Stimulated activated CD8-positive, alpha-beta memory T cell treated with anti-CD3 and anti-CD28 coated beads, Interleukin-7, amount 100 ng/mL, for 4 hours (primary cell): ENCODE measurements at regions not wholly inside any gene's neighbourhood (a gene's known extent, or its start where the extent isn't known, plus 50 kb on each side); places are given as distances from the start of the nearest gene placed in this dataset.

Experiments used
- DNase-seq, 2 donors: peaks; one replicate each; pipeline ENCODE4 v3.0.0-alpha.2; 2020; ENCODE audit warnings: low read depth in 2 of 2

DNA sequence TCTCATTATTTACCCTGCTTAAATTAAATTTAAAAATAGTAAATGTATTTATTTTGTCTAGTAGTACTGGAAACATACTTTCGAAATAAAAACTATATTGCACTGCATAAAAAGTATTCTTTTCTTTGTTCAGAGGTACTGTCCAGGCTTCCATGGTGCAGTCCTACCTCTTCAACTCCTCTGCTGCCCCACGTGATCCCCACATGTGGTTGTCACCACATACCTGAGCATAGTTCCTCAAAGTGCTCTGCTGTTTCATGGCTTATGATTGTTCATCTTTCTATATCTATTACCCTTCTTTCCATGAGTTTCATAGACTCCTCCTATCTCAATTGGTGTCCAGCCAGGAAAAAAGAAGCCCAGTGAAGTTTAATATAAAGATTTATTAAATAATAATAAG lies 317.5 kb upstream of the OR4E1 start:
- no peak for DNase-seq

DNA sequence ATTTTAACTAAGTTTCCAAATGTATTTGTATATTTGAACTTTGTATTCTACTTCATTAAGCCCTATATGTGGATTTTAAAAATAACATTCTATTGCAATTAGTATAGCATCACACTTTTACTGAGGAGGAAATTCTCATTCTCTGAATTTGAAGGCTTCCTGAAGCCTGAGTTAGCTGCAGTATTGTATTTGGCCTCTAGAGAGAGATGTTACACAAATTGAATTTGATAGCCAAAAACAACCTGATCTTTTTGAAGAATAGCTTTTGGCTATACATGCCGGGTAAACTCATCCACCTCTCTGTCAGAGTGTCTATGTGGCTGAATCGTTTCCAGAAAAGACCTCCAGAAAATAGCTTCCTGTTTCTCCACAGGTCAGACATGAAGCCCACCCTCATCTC lies 316.5 kb upstream of the OR4E1 start:
- DNase-seq = no peak

- DNase-seq = no peak
Observed at GRCh38 chr14:21989090-21989489, 315.5 kb upstream of the OR4E1 start.

DNA sequence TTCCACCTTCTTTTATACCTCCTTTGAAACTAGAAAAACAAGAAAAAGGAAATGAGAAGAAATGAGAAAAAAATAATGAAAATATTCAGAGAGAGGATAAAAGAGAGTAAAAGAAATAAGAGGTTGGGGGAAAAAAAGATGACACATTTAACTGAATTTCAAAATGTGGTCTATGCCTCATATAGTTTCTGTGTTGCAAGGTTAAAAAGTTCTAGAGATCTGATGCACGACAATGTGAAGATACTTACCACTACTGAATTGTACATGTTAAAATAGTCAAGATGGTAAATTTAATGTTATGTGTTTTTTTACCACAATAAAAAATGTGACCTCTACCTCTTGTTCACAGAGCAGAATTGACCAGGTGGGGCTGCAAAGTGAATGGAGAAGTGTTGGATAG lies 314.8 kb upstream of the OR4E1 start:
- no peak for DNase-seq

DNA sequence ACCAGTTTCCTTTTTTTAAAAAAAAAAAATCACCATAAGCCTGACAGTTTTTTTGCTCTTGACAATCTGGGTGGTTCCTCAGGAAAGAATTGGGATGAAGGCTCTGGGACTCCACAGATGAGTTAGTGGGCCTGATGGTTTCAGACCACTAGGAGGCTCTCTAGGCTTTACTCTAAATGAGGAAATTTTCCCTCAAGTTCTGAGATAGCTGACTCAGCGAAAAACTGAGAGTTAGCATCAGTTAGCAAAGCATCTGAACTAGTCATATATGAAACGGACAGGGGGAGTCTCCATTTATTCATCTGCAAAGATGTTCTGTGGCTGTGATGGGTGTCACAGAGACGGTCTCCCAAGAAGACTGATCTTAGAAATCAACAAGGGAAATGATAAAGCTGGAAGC lies 314.3 kb upstream of the OR4E1 start:
- DNase-seq = no peak

- DNase-seq = no peak
Observed at GRCh38 chr14:21985081-21985480, 311.5 kb upstream of the OR4E1 start.

GRCh38 chr14:21978999-21979314 lies 305.3 kb upstream of the OR4E1 start:
- no peak for DNase-seq

DNA sequence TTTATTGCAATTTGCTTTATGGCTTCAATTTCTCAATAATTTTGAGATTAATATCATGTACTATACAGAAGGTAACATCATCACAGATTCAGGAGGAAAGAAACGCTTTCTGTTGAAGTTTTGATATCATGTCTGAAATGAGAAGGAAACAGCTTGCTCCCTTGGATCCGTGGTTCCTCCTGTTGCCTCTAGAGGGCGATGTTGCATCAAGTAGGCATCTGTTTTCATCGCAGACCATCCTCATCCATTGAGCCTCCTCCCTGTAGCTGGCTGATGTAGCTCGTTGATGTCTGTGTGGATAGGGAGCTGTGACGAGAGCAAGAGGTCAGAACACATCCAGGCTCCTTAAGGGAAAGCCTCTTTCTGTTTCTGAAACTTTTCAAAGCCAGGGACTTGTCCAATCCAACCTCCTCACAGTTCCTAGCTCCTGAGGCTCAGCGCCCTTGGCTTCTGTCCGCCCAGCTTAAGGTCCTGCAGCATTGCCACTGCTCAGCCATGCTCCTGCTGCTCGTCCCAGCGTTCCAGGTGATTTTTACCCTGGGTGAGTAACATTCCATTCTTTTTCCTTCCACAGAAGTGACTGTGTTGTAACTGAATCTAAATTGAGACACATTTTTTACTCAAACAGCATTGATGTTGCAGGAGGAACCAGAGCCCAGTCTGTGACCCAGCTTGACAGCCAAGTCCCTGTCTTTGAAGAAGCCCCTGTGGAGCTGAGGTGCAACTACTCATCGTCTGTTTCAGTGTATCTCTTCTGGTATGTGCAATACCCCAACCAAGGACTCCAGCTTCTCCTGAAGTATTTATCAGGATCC lies 304.8 kb upstream of the OR4E1 start:
- DNase-seq = peak; percentile 28 to 31

DNA sequence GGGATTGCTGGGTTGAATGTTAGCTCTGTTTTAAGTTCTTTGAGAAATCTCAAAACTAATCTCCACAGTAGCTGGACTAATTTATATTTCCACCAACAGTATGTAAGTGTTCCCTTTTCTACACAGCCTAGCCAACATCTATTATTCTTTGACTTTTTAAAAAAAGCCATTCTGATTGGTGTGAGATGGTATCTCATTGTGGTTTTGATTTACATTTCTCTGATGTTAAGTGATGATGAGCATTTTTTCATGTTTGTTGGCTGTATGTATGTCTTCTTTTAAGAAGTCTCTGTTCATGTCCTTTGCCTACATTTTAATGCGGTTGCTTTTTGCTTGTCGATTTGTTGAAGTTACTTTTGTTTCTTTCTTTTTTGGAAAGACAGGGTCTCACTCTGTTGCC lies 301.1 kb upstream of the OR4E1 start:
- DNase-seq = no peak

DNA sequence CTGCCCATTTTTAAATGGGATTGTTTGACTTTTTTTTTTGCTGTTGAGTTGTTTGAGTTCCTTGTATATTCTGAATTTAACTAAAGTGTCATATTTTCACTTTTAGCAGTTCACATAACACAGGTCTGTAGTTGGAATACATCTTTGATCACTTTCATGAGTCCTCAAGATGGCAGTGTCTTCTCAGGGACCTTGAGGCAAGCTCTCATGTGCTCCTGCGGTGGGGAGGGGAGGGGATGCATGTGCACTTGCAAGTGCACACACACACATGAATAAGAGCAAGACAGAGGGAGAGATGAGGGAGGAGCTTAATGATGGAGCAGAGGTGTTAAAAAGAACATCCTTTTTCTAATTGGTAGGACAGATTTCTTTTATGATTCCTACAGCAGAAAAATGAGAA lies 291.4 kb upstream of the OR4E1 start:
- peak; percentile 17 to 31 for DNase-seq

DNA sequence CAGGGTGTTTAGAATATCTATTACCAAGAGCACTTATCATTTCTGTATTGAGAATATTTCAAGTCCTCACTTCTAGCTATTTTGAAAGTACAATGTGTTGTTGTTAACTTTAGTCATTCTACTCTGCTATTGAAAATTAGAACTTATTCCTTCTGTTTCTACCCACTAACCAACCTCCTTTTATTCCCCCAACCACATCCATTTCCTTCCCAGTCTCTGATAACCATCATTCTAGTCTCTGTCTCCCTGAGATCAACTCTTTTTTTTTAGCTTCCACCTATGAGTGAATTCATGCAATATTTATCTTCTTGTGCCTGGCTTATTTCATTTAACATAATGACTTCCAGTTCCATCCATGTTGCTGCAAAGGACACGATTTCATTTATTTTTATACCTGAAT lies 290.6 kb upstream of the OR4E1 start:
- DNase-seq = no peak

DNA sequence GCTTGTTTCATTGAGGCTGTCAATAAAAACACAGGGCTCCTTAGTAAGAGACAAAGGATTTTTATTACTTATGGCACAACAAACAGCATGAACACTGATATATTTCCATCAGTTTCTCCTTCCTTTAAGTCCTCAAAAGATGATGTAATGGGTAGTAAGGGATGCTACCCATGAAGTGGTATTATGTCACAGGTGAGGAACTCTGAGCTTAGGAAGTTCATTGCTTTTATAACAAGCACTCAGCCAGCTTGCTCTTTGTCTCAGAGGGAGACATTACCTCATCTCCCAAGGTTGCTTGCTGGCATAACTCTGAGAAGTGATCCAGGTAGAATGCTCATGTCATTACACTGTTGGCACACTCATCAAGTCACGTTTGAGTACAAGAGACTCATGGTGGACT lies 287.0 kb upstream of the OR4E1 start:
- no peak for DNase-seq

GRCh38 chr14:21941885-21942284 lies 268.3 kb upstream of the OR4E1 start:
- no peak for DNase-seq

DNA sequence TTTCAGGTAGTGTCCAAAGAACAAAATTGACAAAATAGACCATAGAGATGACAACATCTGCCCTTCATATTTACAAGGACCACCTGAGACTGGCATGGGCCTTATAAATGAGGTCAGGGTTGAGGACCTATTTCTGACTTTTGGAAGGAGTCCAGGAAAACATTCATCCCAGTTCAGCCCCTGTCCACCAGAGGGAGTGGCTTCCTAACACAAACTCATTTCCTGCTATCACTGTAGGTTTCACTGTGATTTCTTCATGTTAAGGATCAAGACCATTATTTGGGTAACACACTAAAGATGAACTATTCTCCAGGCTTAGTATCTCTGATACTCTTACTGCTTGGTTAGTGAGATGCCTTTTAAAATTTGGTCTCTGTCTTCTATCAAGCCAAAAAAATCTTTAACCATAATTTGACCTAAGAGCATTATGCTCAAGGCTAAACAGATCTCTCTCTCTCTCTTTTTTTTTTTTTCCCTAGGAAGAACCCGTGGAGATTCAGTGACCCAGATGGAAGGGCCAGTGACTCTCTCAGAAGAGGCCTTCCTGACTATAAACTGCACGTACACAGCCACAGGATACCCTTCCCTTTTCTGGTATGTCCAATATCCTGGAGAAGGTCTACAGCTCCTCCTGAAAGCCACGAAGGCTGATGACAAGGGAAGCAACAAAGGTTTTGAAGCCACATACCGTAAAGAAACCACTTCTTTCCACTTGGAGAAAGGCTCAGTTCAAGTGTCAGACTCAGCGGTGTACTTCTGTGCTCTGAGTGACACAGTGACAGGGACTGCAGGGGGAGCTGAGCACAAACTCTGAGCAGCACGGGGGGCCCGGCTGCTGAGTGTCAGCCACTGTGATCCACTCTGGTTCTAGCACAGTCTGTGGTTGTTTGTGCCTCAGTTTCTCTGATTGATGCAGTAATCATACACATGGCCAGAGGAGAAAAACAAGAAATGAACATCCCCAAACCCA lies 267.6 kb upstream of the OR4E1 start:
- DNase-seq = no peak

GRCh38 chr14:21939836-21940235 lies 266.2 kb upstream of the OR4E1 start:
- no peak for DNase-seq

DNA sequence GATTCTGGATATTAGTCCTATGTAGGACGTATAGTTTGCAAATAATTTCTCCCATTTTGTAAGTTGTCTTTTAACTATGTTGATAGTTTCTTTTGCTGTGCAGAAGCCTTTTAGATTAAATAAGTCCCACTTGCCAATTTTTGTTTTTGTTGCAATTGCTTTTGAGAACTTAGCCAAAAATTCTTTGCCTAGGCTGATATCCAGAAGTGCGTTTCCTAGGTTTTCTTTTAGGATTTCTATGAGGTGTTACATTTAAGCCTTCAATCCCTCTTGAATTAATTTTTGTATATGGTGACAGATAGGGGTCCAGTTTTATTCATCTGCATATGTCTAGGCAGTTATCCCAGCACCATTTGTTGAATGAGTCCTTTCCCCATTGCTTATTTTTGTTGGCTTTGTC lies 264.4 kb upstream of the OR4E1 start:
- no peak for DNase-seq

GRCh38 chr14:21933681-21934080 lies 260.1 kb upstream of the OR4E1 start:
- no peak for DNase-seq

- peak; percentile 53 to 55 for DNase-seq
Observed at GRCh38 chr14:21924479-21924878, 250.9 kb upstream of the OR4E1 start.

DNA sequence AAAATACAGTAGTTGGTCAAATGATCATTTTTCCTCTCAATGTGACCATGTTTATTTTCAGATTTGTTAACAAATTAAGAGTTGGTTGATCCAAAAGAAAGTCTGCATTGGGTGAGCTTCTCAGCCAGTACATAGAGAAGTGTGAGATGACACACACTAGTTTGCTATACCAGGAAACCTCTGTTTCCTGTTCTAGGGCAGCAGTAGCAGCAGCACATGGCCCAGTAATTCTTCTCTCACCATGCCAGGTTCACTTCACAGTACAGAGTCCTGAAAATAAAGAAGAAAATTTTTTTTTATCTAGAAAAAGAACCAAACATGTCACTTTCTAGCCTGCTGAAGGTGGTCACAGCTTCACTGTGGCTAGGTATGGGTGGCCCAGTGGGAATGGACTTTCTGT lies 250.2 kb upstream of the OR4E1 start:
- peak in 1 of 2 donors; percentile 29 for DNase-seq

DNA sequence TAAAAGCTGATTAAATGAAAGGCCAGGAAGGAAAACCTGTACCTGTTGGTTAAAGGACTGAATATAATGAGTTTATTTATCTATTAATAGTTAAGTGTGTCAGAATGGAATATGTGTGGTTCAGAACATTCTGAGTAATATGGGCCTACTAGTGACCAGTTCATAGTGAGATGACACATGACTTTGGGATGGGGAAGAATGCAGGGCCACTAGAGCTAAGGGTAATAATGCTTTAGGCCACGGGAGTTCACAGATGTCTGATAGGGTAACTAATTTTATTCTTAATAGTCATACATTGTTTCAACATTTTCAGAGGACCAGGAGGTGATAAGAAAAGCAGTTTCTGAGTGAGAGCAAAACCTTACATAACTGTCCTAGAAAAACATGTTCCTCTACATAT lies 247.8 kb upstream of the OR4E1 start:
- DNase-seq = no peak

- peak in 1 of 2 donors; percentile 55 for DNase-seq
Observed at GRCh38 chr14:21917699-21918436, 244.2 kb upstream of the OR4E1 start.

- DNase-seq = no peak
Observed at GRCh38 chr14:21915826-21916225, 242.2 kb upstream of the OR4E1 start.
